ENCODE measurements at regions not wholly inside any gene's neighbourhood (a gene's known extent, or its start where the extent isn't known, plus 50 kb on each side); places are given as distances from the start of the nearest gene placed in this dataset.

DNA sequence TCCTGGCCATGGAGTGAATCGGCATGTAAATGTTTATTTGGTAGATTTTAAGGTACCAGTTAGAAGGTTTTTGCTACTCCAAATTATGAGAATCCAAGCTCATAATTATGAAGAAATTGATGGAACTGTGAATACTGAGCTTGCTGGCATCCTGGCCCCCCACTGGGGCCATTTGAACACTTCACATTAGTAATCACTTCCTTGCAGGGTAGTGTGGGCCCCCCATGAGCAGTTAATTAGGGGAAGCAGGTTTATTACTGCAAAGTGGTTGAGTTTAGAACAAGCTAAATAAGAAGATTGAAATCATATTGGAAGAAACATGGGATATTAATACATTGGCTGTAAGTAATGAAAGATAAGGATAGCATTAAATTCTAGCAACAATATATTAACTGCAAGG is 86.7 kb downstream of the S1PR1 start:
- DNase-seq: no peak

- DNase-seq: no peak
Observed at GRCh38 chr1:101325144-101325543, 88.3 kb downstream of the S1PR1 start.

DNA sequence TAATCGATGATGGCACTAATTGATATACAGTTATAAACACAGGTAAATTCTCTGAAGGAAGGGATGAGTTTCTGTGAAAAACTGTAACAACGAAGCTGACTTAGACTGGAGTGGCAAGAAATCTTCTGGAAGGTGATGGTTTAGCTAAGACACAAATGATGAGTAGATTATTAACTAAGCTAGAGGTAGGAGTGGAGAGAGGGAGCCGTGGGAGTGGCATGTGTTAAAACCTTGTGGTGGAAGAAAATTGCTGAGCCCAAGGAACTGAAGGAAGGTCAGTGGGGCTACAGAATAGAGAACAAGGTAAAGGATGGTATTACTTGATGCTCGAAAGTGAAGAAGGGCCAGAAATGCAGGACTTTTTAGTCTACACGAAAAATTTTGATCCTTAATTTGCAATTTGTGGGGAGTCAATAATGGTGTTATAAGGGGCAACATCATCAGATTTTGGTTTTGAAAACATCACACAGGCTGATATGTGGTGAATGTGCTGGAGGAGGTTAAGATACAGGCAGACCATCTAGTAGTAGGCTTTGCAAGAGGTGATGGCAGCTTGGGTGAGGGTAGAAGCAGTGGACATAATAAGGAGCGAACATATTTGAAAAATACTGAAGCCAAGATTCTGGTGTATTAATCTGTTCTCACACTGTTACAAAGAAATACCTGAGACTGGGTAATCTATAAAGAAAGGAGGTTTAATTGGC is 93.8 kb downstream of the S1PR1 start:
- no peak for DNase-seq

DNA sequence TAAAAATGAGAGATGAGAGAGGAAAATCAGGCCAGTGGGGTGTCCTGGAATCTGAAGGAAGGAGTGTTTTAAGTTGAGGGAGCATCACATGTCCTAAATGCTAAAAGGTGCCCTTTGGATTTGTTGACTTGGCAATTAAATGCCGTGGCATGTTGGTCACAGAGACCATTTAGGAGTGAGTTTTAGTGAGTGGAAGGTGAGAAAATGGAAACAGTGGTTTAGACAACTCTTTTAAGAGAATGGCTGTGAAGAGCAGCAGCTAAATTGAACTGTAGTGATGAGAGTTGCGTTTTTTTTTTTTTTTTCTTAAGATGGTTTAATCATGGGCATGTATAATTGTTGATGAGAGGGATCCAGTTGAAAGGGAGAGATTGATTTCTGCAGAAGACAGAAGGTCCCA is 95.0 kb downstream of the S1PR1 start:
- no peak for DNase-seq

DNA sequence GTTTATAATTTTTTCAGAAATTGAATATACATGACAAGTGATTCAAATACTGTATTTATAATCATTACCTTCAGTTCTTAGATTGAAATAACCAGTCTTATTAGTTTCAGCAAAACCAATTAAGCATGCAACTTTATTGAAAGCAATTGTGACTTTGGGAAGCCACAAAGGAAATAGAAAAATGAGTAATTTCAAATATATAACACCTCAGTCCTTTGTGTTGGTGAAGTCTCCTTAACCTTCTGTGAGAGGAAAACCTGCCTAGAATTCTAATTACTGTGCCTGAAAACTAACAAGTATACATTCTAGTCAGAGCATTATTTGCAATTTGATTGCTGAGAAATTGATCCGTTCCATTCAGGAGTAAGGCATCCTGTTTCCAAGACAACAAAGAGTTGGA is 95.8 kb downstream of the S1PR1 start:
- DNase-seq: no peak

DNA sequence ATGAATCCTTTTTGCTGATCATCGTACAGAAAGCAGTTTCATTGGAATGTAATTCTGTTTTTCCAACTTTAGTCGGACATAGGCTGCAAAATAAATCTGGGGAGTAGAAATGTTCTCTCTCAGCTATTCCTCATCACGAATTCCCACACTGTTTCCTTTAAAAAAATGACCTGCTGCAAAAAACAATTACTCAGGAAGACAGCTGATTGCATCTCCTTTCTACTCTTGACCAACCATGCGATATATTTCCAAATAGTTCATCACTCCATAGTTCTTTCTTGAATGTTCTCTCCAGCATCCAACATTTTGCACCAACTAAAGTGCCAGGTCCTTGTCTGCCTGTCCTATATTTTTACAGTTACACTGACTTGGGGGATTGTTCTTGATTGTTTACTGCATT is 96.4 kb downstream of the S1PR1 start:
- no peak for DNase-seq

GRCh38 chr1:101337968-101338367 is 101.1 kb downstream of the S1PR1 start:
- DNase-seq: no peak

- DNase-seq: peak; percentile 32
Observed at GRCh38 chr1:101338714-101339430, 102.1 kb downstream of the S1PR1 start.

DNA sequence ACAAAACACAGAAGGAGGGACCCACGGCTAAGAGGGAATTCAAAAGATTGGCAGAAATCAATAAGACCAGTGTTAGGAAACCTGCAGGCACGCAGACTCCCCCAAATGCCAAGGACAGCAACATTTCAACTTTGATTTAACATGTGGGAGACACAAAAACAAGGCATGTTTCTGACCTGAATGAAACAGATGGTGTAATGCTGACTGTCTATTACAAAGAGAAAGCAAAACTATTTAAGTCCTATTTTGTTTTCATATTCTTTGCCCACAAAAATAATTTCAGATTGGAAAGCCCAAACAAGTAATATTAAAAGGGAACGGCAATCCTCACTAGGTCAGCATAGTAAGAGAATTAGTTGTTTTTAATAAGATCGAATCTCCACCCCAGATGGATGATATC is 107.9 kb downstream of the S1PR1 start:
- no peak for DNase-seq

- DNase-seq: peak; percentile 13
Observed at GRCh38 chr1:101346419-101346818, 109.6 kb downstream of the S1PR1 start.

- DNase-seq: no peak
Observed at GRCh38 chr1:101356013-101356412, 119.2 kb downstream of the S1PR1 start.

- no peak for DNase-seq
Observed at GRCh38 chr1:101356604-101357443, 120.0 kb downstream of the S1PR1 start.

DNA sequence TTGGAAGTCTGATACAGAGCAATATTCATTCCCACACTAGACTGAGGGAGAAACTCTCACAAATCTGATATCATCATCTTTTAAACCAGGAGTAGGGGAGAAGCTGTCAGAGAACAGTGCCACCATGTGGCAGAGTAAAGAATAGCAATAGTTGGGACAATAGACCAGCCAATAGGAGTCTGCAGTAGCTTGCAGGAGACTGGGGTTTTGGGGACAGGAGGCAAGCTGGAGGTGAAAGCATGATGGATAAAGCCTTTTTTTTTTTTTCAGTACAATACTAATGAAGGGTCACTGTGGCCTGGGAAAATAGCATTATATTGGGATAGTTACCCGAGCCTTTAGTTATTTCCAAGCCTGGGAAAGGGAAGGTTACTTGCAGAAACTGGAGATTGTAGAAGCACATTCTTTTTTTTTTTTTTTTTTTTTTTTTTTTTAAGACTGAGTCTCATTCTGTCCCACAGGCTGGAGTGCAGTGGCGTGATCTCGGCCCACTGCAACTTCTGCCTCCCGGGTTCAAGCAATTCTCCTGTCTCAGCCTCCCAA is 120.7 kb downstream of the S1PR1 start:
- peak; percentile 89 for DNase-seq

DNA sequence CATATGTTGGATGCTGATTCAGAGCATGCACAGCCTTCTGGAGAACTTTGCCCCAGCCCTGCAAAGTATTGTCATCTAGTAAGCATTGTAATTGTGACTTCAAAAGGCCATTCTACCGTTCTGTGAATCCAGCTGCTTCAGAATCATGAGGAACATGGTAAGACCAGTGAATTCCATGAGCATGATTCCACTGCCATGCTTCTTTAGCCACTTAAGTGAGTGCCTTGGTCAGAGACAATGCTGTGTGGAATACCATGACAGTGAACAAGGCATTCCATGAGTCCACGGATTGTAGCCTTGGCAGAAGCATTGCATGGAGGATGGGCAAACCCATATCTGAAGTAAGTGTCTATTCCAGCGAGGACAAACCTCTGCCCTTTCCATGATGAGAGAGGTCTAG is 123.7 kb downstream of the S1PR1 start:
- no peak for DNase-seq

DNA sequence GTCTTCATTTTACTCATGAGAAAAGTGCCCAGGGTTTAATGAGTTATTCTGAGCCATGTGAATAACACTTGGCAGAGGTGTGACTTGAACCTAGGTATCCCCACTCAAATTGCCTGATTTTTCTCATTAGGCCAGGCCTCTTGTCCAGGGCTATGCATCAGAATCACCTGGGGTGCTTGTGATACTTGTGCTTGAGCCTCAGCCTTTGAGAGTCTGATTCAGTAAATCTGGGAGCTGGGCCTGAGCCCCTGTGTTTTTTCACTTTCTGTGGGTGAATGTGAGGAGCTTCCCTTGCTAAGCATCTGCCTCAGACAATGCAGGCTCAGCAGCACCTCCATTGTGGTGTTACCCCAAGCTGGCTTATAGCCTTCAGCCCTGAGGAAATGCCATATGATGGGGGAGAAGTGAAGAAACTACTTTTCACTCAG is 127.1 kb downstream of the S1PR1 start:
- DNase-seq: no peak

DNA sequence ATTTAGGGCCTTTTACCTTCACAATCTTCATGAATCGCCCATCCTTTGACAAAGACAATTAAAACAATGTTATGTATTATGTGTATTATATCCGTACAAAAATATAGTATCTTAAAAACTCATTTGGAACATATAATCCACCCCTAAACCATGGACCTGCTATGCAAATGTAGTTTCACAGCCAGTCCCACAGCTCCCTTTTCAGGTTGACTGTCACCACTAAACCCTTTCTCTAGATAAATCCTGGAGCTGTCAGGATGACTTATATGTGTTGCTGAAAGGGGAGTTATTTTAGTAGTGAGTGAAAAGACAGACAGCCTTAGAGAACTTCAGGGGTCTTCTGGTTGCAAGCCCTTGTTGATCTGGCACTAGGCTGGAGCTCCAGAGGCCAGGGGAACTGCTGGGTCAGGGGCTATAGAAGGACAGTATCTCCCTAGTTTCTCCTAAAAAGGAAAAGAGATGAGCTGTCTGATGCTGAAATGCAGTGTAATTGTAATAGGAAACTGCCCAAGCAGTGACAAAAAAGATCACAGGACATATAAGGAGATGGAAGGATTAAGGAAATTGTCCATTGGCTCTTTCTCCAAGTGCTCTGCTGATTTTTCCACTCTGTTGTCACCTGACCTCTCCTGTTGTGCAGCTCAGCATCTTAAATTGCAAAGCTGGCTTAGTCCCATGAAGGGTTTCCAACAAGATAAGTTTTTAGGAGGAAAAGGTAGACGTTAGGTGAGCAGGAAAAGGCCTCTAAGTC is 127.7 kb downstream of the S1PR1 start:
- no peak for DNase-seq

DNA sequence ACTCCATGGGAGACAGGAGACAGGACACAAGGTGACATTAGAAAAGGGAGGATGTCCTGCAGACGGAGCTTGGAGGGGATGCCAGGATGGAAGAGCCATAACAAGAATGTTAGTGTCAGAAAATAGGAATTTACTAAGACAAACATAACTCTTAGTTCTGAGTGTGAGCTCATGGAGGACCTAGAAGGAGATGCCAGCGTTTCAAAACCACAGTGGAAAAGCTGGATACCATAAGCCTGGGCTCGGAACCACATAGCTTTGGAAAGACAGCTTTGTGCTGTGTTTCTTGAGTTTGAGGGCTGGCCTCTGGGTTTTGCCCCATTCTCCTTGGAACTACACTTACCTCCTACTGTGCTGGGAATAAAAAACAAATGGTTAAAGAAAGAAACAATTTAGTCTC is 128.4 kb downstream of the S1PR1 start:
- DNase-seq: no peak

- DNase-seq: no peak
Observed at GRCh38 chr1:101365878-101366277, 129.1 kb downstream of the S1PR1 start.

DNA sequence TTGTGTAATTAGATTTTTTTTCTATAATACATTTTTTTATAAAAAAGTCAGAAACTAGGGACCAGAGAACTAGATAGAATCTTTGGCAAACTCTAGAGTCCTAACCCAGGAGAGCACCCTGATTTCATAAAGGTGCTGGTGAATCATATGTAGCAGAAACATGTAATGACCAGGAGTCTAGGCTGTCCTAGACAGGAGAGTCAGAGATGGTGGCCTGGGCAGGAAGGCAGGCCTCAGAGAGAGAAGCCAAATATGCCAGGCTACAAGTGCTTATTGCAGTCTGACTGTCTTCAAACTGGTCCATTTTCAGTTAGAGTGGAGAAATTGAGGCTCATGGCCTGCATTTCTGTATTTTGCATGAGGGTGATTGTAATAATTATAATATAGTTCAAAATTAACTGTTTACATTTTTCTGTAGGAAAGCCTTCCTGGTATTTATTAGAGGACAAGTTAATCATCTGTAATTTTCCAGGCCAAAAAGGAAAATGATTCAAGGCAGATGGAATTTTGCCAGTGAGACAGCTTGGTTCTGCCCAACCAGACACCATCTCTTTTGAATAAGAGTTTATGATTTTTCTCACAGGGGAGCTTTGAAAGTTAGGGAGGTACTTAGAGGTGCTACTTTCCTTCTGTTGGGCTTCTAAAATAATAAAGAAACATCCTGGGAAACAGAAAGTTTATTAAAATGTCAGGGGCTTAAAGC is 129.8 kb downstream of the S1PR1 start:
- no peak for DNase-seq

DNA sequence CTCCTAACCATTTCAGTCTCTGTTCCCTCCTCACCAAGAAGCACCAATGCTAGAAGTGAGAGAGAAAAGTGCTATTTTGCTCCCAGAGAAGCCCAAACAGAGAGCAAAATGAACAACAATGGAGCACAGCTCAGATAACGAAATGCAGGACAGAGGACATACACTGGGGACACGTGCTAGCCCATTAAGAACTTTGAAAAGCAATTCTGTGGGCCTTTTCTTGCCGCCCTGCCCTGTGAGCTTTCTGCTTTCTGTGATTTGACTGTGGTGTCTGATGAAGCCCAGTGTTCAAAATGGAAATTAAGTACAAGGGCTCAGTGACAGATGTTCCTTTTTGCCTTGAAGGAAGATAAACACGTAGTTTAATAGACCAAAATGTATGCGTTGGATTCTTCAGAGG is 130.8 kb downstream of the S1PR1 start:
- no peak for DNase-seq

GRCh38 chr1:101370488-101370887 is 133.7 kb downstream of the S1PR1 start:
- no peak for DNase-seq

DNA sequence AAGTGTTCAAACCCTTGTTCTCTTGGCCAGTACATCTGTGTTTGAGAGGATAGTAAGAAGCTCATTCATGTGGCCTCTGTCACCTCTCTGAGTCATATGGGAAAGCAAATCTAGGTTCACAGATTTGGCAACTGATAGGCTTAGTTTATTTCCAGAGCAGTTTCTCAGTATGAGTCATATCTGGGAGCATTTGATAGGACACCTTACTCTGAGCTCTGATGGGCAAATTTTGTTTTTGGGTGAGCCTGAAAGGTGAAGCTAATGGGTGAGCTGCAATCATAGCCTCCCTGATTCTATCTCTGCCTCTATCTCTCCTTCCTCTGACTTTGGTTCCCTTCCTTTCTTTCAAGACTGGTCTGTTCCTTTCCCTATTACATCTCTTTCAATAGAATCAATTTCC is 134.4 kb downstream of the S1PR1 start:
- DNase-seq: no peak
